Sigmoid colon (tissue), 6 donors: ENCODE measurements at regions not wholly inside any gene's neighbourhood (a gene's known extent, or its start where the extent isn't known, plus 50 kb on each side); places are given as distances from the start of the nearest gene placed in this dataset.

Experiments
- DNase-seq: peaks from one replicate; pipeline ENCODE4 v3.0.0-alpha.2; 2019
- H3K27ac ChIP-seq, 4 donors: fragments of 200-600 bp; sonication (generic); one replicate each; pipeline ENCODE4 v1.5.1; 2016 to 2019; ENCODE audit warnings: mild to moderate bottlenecking in 1 of 4
- H3K27me3 ChIP-seq, 3 donors: fragments of 200-600 bp; sonication (generic); one replicate each; pipeline ENCODE4 v1.5.1; 2019; ENCODE audit warnings: mild to moderate bottlenecking in 1 of 3
- H3K36me3 ChIP-seq, 4 donors: fragments of 200-600 bp; sonication (generic); one replicate each; pipeline ENCODE4 v1.5.1; 2016 to 2019
- H3K4me1 ChIP-seq, 4 donors: fragments of 200-600 bp; sonication (generic); one replicate each; pipeline ENCODE4 v1.5.1; 2017 to 2019
- H3K4me3 ChIP-seq, 4 donors: fragments of 200-600 bp; sonication (generic); one replicate each; pipeline ENCODE4 v1.5.1; 2017 to 2019; ENCODE audit warnings: mild to moderate bottlenecking in 2 of 4, moderate library complexity in 1 of 4
- H3K9me3 ChIP-seq, 4 donors: fragments of 200-600 bp in 3 of 4; sonication (generic) in 3 of 4; one replicate each; pipeline versions ENCODE4 v1.5.1 to v1.6.1; 2013 to 2019
- EP300 ChIP-seq, 4 donors: sonication (generic); formaldehyde crosslinking; IDR thresholded peaks; one replicate each; pipeline ENCODE4 v1.6.1; 2017; ENCODE audit warnings: antibody characterized with exemption in 4 of 4
- POLR2A ChIP-seq, 2 donors: fragments of 450-650 bp; IDR thresholded peaks; one replicate each; pipeline ENCODE4 v1.6.1; 2016; ENCODE audit warnings: antibody characterized with exemption in 2 of 2, mild to moderate bottlenecking in 2 of 2, moderate library complexity in 2 of 2
- POLR2AphosphoS5 ChIP-seq, 4 donors: sonication (generic); formaldehyde crosslinking; IDR thresholded peaks; one replicate each; pipeline ENCODE4 v1.6.1; 2017; ENCODE audit warnings: antibody characterized with exemption in 4 of 4
- WGBS, 2 donors: extraction: QIAGEN DNeasy Blood & Tissue Kit; methylation state at CpG; one replicate each; pipeline ENCODE4 v1.1.7; 2013; 5-methylcytosine and 5-hydroxymethylcytosine counted together
- intact Hi-C: fragments of 100-400 bp; cut with DNase I; formaldehyde crosslinking; loops from one replicate; pipeline ENCODE4 v1.15.1; 2023
- TF ChIP-seq, protein P1 (sequence below), 4 experiments: fragments of 450-650 bp in 3 of 4; fragments of 200-600 bp in 1 of 4; IDR thresholded peaks; one replicate each; pipeline ENCODE4 v1.5.1; 2016 to 2019; ENCODE audit warnings: antibody characterized with exemption in 4 of 4, mild to moderate bottlenecking in 3 of 4, moderate library complexity in 2 of 4
- donor health status: healthy with polysubstance abuse.
- donor health status: healthy.

DNA sequence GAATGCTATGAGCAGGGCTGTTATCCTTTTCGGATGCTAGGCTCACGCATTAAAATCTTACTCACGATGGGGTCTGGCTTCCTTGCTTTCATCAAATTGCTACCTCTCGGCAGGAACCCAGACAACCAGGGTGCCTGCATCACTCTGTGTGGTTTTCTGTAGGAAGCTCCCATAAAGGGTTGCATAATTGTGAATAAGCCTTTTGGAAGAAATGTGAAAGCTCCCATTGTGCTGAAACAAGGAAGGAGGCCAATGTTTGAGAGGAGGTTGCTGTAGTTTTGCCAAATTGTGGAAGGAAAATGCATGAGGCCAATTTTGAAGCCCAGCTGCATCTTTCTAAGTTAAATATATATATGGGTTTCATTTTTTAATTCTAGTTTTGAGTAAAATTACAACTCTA is 615.5 kb downstream of the C6orf118 start:
- no peak overlapping the region for H3K4me3 ChIP-seq
- H3K27ac ChIP-seq, result no peak overlapping the region
- H3K27me3 ChIP-seq, result no peaks in the 10 kb centered on the region
- 46% methylated on average over 4 of the region's 4 CpGs for WGBS, 2 donors
- no peak for TF ChIP-seq POLR2A (IDR thresholded peaks at IDR 0.05)
- peaks cover 0 to 7% (median 0%) of the 10 kb centered on the region in 4 donors for H3K9me3 ChIP-seq
- H3K4me1 ChIP-seq, result no peaks in the 10 kb centered on the region
- H3K36me3 ChIP-seq, result no peaks in the 10 kb centered on the region
- intact Hi-C loops, result no loop called here
- DNase-seq, result no peak

DNA sequence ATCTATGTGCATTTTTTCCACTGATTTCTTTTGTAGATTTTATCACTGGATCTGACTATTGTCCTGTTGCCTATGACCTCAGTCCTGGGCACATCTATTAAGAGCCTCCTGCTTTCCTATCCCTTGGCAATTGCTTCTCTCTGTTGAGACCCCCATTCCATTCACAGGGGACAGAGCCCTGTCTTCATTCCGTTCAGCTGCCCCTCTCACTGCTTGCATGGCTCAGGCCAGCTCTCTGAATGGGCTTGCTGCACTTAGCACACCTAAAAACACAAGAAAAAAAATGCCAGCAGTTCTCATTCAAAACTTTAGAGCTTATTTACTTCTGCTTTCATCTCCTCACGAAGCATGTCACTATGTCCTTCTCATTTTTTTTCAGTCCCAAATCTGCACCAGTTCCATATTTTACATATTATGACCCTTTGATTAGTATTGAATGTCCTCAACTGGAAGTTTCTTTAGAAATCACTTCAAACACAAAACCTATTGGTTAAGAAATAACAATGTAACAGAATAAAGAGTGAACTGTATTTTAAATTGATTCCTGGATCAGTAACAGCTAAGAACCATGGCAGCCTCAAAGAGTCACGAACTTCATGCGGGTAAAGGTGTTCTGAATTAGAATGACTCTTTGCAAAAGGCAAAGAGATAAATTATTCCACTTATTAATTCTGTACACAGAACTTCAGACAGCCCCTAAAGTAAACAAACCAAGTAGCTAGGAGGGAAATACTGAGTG is 616.5 kb downstream of the C6orf118 start:
- TF ChIP-seq EP300 (IDR thresholded peaks at IDR 0.05), result no peak
- TF ChIP-seq POLR2A (IDR thresholded peaks at IDR 0.05), result no peak
- TF ChIP-seq POLR2AphosphoS5 (IDR thresholded peaks at IDR 0.05), result no peak
- TF ChIP-seq, protein P1, sequence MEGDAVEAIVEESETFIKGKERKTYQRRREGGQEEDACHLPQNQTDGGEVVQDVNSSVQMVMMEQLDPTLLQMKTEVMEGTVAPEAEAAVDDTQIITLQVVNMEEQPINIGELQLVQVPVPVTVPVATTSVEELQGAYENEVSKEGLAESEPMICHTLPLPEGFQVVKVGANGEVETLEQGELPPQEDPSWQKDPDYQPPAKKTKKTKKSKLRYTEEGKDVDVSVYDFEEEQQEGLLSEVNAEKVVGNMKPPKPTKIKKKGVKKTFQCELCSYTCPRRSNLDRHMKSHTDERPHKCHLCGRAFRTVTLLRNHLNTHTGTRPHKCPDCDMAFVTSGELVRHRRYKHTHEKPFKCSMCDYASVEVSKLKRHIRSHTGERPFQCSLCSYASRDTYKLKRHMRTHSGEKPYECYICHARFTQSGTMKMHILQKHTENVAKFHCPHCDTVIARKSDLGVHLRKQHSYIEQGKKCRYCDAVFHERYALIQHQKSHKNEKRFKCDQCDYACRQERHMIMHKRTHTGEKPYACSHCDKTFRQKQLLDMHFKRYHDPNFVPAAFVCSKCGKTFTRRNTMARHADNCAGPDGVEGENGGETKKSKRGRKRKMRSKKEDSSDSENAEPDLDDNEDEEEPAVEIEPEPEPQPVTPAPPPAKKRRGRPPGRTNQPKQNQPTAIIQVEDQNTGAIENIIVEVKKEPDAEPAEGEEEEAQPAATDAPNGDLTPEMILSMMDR (IDR thresholded peaks at IDR 0.05), result no peak
- WGBS, 2 donors, result 60 to 61% methylated on average over 4 of the region's 4 CpGs
- Histone ChIP-seq H3K9me3 (peaks cover 0 to 7% (median 0%) of the 10 kb centered on the region in 4 donors), H3K27me3 (no peaks in the 10 kb centered on the region), H3K4me1 (no peaks in the 10 kb centered on the region), H3K4me3 (no peak overlapping the region), H3K36me3 (no peaks in the 10 kb centered on the region), H3K27ac (no peak overlapping the region)
- no peak for DNase-seq
- intact Hi-C loops, result no loop called here

DNA sequence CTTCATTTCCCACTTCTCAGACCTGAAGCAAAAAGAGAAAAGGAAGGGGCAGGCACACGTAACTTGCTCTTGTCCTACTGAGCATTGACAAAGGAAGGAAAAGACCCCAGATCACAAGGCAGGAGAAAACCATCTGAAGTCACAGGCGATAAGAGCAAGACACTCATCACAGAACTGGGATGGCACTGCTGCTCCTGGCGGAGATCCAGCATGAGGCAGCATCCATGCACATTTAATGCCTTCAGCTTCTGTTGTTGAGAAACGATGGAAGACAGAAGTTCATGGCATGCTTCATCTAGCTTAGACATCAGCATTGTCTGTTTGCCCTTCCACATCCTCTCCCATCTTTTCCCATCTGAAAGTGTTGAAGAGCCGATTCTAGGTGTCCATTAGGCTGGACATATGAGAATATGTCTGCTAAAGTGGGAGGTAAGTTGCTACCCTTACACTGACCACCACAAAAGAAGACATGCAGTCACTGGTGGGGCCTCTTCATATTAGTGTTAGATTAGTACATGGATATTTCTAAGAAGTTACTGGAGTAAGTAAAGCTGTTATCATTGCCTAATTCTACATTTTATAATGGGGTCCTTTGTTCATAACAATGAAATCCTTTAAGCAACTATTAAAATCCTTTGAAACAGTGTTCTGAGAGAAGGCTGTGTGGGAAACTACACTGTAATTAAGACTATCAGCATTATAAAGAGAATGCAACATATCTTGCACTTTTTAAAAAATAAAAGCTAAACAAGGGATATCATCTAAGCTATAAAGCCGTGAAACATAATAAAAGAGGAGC is 618.5 kb downstream of the C6orf118 start:
- WGBS, 2 donors, result 75 to 82% methylated on average over 6 of the region's 6 CpGs
- no peaks in the 10 kb centered on the region for H3K36me3 ChIP-seq
- peaks cover 0 to 5% (median 0%) of the 10 kb centered on the region in 4 donors for H3K9me3 ChIP-seq
- intact Hi-C loops, result no loop called here
- H3K4me1 ChIP-seq, result no peaks in the 10 kb centered on the region
- no peak for DNase-seq
- H3K27me3 ChIP-seq, result no peaks in the 10 kb centered on the region
- TF ChIP-seq, protein P1 (IDR thresholded peaks at IDR 0.05), result no peak
- TF ChIP-seq EP300 (IDR thresholded peaks at IDR 0.05) (no peak), POLR2AphosphoS5 (IDR thresholded peaks at IDR 0.05) (no peak), POLR2A (IDR thresholded peaks at IDR 0.05) (no peak)
- H3K27ac ChIP-seq, result no peak overlapping the region
- H3K4me3 ChIP-seq, result no peak overlapping the region

DNA sequence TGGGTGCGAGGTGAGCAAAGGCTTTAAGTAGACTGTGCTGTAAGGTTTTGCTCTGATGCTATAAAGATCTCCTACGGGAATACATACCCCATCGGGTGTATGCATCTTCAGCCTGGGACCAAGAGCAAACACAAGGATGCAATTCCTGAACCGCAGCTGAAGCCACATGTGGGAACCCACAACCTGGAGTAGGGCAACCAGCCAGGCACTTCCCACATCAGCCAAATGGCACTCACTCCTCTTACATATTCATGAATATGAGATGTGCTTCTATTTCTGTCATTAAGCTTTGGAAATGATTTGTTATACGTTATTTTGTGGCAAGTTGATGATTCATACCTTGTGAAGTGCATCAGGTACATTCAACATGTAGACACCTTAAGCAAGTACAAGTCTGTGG is 619.2 kb downstream of the C6orf118 start:
- Histone ChIP-seq H3K4me1 (no peaks in the 10 kb centered on the region), H3K27ac (no peak overlapping the region), H3K4me3 (no peak overlapping the region), H3K36me3 (no peaks in the 10 kb centered on the region), H3K27me3 (no peaks in the 10 kb centered on the region), H3K9me3 (peaks cover 0 to under 1% (median 0%) of the 10 kb centered on the region in 4 donors)
- TF ChIP-seq, protein P1 (IDR thresholded peaks at IDR 0.05), result no peak
- TF ChIP-seq EP300 (IDR thresholded peaks at IDR 0.05) (no peak), POLR2AphosphoS5 (IDR thresholded peaks at IDR 0.05) (no peak), POLR2A (IDR thresholded peaks at IDR 0.05) (no peak)
- WGBS, 2 donors, result 81 to 90% methylated on average over 5 of the region's 5 CpGs
- DNase-seq, result no peak
- intact Hi-C loops, result no loop called here

DNA sequence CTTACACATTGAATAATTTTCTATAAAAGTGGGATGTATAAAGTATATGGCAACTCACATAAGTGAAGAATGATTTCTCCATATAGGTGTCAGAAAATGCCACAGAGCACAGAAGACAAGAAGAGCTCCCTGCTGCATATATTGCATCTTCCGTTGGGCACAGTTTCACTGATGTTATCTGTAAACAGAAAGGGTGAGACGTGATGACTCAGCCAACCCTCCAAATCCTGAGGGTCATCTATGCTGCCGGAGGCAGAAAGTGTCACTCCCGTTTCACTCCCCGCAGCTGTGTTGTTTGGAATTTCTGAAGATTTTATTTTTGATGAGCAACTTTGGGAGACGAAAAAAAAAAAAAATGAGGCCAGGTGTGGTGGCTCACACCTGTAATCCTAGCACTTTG is 644.1 kb downstream of the C6orf118 start:
- Histone ChIP-seq H3K27ac (no peak overlapping the region), H3K4me1 (no peaks in the 10 kb centered on the region), H3K36me3 (no peaks in the 10 kb centered on the region), H3K27me3 (no peaks in the 10 kb centered on the region), H3K4me3 (no peak overlapping the region), H3K9me3 (no peaks in the 10 kb centered on the region)
- intact Hi-C loops, result no loop called here
- no peak for DNase-seq
- WGBS, 2 donors, result 83 to 85% methylated on average over 6 of the region's 6 CpGs
- TF ChIP-seq EP300 (IDR thresholded peaks at IDR 0.05) (no peak), POLR2A (IDR thresholded peaks at IDR 0.05) (no peak), POLR2AphosphoS5 (IDR thresholded peaks at IDR 0.05) (no peak)
- TF ChIP-seq, protein P1 (IDR thresholded peaks at IDR 0.05), result no peak
